ENCODE measurements at regions not wholly inside any gene's neighbourhood (a gene's known extent, or its start where the extent isn't known, plus 50 kb on each side); places are given as distances from the start of the nearest gene placed in this dataset.

DNA sequence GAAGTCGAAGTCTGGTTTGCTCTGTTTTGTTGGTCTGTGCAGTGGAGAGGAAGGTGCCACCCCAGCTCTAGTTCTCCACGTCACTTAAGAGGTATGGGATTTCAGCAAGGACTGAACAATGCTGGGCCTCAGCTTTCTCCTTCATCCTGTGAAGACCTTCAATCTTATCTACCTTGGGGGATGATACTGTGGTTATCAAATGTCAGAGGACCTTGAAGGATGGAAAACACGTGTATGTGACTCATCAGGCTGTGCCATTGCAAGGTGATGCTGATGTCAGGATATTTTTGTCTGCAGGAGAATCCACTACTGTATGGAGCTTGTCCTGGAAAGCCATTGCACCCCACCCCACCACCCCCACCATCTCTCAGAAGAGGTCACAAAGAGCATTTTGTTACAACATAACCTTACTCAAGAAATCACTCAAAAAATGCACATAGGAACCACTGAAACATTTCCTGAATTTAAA, 81.4 kb upstream of the UQCRFS1 start:
- TF ChIP-seq, protein P1, sequence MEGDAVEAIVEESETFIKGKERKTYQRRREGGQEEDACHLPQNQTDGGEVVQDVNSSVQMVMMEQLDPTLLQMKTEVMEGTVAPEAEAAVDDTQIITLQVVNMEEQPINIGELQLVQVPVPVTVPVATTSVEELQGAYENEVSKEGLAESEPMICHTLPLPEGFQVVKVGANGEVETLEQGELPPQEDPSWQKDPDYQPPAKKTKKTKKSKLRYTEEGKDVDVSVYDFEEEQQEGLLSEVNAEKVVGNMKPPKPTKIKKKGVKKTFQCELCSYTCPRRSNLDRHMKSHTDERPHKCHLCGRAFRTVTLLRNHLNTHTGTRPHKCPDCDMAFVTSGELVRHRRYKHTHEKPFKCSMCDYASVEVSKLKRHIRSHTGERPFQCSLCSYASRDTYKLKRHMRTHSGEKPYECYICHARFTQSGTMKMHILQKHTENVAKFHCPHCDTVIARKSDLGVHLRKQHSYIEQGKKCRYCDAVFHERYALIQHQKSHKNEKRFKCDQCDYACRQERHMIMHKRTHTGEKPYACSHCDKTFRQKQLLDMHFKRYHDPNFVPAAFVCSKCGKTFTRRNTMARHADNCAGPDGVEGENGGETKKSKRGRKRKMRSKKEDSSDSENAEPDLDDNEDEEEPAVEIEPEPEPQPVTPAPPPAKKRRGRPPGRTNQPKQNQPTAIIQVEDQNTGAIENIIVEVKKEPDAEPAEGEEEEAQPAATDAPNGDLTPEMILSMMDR (IDR thresholded peaks at IDR 0.05): no peak
- no peak for TF ChIP-seq POLR2A (IDR thresholded peaks at IDR 0.05)
